HG02870 (cell line): ENCODE measurements at regions not wholly inside any gene's neighbourhood (a gene's known extent, or its start where the extent isn't known, plus 50 kb on each side); places are given as distances from the start of the nearest gene placed in this dataset.

Experiments
- ATAC-seq: cut with Tn5 transposase; IDR thresholded peaks from one replicate; pipeline ENCODE4 v1.9.1; 2021; ENCODE audit warnings: mild to moderate bottlenecking, moderate library complexity; ENCODE audit not compliant: unreplicated experiment

GRCh38 chr5:58121391-58121790 lies 338.5 kb downstream of the PLK2 start:
- no peak for ATAC-seq

- ATAC-seq: no peak
Measured at GRCh38 chr5:58117542-58117941, 342.3 kb downstream of the PLK2 start.

DNA sequence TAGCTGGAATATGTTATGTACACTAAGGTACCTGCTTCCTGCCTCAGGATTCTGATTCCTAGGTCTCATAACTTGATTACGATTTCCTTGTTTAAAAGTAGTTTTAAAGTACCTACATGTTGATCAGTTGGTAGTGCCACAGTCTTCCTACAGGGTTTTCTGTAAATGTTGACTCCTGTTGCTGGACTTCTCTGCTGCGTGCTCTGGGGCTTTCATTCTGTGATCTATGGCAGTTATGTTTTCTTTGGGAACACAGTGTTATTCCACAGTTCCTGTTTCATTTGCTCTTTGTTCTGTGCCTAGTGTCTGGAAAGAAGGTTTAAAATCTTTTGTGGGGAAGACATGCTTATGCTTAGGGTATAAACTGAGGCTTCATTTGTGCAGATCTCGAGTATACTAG lies 343.5 kb downstream of the PLK2 start:
- no peak for ATAC-seq

- no peak for ATAC-seq
Measured at GRCh38 chr5:58115811-58116210, 344.1 kb downstream of the PLK2 start.

- no peak for ATAC-seq
Measured at GRCh38 chr5:58114324-58114723, 345.6 kb downstream of the PLK2 start.

DNA sequence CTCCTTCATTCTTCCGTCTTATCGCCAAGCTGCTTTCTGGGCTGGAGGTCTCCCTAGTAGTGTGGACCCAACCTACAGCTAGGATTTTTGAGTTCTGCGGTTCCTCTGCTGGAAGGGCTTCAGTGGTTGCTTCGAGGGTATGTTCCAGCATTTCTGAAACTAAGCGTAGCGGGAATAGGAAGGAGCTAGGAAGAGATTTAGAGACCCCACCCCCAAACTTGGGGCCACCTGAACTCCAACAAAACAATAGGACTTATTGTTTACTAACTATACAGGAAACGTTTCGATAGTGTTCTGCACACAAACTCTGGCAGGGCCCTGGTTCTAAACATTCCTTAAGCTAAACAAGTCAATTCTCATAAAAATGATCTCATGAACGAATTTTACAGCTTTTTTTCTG lies 346.7 kb downstream of the PLK2 start:
- ATAC-seq: no peak

DNA sequence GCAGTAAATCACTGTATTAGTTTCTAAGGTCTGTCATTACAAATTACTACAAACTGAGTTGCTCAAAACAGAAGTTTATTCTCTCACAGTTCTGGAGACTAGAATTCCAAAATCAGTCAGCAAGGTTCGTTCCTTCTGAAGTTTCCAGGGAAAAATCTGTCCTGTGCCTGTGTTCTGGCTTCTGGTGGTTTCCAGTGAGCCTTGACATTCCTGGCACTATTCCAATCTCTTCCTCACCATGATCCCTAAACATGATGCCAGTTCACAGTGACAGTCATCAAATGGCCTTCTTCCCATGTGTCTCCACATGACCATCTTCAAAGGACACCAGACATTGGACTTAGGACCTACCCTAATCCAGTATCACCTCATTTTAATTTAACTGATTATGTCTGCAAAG lies 351.4 kb downstream of the PLK2 start:
- no peak for ATAC-seq

DNA sequence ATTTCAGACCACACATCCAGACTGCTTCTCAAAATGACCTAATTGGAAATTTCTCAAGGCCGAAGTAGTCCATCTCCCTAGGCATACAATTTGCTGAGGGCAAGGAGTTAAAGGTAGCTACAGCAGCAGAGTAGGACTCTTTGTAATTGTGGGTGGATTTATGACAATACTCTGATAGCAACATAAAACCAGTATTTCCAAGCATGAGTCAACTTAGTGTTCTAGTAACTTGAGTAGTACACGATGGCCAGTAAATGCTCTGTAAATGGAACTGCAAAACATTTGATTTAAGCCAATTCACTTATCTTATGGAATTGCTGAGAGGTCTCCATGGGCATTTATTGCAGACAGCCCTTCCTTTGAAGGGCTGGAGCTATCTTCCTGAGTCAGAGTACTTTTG lies 352.2 kb downstream of the PLK2 start:
- no peak for ATAC-seq

DNA sequence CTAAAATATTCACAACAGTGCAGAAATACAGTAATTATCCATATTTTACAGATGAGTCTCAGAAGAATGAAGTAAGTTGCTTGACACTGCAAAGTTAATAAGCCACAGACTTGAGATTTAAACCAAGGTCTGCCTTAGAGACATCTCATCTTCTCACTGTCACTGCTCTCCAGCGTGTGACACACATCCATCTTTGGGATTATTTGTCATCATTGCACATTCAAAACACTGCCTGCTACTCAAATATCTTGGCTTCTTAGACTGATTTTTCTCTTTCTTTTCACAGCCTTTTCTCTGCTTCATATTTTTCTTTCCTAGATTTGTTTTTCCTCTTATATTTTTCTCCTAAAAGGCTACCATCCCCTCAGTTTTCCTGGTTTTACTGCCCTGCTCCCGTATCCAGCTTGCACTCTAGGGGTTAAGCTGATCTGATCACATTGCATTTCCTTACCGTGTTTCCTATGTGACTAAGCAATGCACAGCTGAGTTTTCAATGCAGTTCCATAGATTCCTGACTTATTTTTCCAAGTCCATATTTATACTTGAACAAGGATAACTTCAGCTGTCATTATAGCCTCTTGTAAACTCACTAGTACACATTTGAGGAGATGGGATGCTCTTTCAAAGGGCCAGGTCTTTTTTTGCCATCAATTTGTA lies 353.0 kb downstream of the PLK2 start:
- ATAC-seq: no peak

GRCh38 chr5:58105836-58106235 lies 354.1 kb downstream of the PLK2 start:
- no peak for ATAC-seq

DNA sequence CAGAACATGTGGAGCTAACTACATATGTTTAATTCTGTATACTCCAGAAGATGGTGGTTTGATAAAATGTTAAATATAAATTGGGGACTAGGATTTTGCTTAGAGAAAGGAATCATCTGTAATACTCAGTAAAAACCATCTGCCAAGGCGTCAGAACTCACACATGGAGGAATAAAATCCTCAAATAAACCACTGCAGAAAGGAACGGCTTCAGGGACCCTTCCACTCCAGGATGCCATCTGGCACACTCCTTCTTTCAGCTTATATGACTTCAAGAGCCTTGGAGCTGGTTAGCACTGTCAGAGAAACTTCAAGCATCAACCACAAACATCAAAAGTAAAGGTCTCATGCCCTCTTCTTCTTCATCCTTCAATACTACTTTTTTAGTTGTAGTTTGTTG lies 360.6 kb downstream of the PLK2 start:
- no peak for ATAC-seq

DNA sequence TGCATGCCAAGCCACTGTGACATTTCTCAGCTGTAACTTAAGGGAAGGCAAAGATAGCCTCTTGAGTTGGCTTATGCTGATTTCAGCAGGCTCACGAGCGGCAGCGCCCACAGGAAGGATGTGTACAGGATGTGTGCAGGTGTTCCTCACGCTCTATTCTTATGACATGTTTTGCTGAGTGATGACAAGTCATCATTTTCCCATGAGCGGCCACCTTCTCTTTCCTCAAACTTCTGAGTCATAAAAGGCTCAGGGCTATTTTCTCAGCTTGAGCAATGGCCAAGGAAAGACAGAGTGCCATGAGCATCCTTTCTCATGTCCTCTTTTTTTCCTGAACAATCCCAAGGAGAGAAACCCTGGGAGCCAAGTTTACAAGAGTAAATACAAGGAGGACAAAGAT lies 365.9 kb downstream of the PLK2 start:
- ATAC-seq: no peak

DNA sequence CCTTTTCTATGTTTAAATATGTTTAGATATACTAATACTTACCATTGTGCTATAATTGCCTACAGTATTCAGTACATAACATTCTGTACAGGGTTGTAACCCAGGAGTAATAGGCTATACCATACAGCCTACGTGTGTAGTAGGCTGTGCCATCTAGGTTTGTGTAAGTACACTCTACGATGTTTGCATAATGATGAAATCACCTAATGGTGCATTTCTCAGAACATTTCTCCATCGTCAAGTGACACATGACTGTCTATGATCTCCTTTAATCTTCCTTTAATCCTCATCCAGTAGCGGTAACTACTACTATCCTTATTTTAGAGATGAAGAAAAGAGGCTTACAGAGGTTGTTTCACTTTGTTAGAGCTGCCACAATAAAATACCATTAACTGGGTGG lies 369.2 kb downstream of the PLK2 start:
- ATAC-seq: no peak

DNA sequence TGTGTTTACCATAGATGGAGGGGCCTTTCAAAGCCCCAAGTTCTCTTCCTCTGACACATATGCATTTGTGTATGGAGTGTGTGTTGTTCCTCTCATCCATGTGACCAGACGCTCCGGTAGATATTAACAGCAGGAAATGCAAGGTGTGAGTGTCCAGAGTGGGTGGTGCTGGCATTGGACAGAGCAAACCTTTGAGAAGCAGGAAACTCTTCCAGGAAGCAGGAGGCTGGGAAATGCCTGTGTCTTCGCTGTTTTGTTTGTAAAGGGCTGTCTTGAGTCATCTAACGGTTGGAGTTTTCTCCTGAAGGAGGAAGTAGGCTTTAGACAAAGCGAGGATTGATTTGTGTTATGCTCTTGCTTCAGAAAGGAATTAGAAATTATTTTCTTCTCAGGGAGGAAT lies 370.9 kb downstream of the PLK2 start:
- ATAC-seq: no peak

DNA sequence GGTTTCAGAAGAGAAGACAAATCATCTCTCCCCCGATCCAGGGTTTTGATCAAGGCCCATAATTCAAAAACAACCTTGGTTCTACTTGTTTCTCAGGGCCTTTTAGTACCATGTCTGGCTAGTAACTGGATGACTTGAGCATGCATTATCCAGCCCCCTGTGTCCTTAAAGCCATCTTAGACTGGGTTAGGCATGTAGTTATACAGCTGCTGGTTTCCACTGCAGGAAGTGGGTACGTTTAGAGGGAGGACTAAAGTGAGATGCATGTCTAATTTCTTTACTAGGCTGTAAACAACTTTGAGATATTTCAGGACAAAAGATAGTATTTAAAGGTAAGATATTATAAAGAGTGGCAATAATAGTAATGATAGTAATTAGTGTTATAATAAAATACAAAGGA lies 372.0 kb downstream of the PLK2 start:
- no peak for ATAC-seq

GRCh38 chr5:58087123-58087522 lies 372.8 kb downstream of the PLK2 start:
- ATAC-seq: no peak

DNA sequence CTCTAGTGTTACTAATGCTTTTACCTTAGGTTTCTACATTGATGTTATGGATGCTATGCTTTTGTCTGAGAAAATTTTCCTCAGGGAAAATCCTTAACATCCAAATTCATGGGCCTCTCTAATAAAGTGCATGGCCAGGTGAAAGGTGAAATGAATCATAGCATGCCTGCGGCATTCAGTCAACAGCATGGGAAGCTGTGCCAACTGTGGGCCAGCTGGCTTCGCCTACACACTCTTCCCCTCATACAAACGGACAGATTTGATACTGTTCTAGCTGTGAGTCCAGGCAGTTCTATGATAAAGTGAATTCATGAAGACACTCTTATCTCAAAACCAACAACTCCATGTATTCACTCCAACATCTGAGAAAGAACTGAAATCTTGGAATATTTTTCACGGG lies 374.1 kb downstream of the PLK2 start:
- no peak for ATAC-seq

- ATAC-seq: no peak
Measured at GRCh38 chr5:58081435-58081834, 378.5 kb downstream of the PLK2 start.

GRCh38 chr5:58080573-58080972 lies 379.3 kb downstream of the PLK2 start:
- ATAC-seq: no peak

DNA sequence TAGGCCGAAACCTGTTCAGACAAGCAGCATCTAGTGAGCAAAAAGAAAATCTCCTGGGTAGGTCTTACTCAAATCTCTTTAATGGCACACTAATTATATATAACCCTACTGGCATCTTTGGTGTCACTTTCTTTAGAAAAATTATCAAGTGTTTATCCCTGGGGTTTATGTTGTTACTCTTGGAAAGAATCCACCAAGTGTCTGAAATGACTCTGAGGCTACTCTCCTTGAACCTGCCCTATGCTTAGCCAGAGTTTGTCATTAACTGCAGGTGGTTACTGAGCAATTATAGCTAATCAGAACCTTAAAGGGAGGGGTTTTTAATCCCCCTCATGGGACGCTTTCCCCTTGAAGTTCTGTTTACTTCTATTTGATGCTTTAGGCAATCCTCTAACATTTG lies 381.9 kb downstream of the PLK2 start:
- ATAC-seq: no peak

DNA sequence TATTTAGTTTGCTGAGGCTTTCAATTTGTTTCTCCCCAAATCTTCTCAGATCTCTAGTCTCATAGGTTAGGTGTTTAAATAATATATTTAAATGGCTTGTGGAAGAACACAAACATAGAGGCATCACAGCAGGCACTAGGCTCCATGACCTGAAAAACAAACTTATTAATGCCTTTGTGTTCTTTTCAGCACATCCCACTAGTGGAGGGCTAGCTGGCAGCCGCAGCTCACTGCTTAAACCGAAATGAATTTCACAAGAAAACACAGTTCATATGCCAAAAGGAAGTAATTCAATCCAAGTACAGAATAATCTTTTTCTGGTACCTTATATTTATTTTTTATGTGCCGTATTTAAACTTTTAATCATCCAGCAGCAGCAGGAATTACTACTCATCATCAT lies 382.5 kb downstream of the PLK2 start:
- ATAC-seq: no peak

DNA sequence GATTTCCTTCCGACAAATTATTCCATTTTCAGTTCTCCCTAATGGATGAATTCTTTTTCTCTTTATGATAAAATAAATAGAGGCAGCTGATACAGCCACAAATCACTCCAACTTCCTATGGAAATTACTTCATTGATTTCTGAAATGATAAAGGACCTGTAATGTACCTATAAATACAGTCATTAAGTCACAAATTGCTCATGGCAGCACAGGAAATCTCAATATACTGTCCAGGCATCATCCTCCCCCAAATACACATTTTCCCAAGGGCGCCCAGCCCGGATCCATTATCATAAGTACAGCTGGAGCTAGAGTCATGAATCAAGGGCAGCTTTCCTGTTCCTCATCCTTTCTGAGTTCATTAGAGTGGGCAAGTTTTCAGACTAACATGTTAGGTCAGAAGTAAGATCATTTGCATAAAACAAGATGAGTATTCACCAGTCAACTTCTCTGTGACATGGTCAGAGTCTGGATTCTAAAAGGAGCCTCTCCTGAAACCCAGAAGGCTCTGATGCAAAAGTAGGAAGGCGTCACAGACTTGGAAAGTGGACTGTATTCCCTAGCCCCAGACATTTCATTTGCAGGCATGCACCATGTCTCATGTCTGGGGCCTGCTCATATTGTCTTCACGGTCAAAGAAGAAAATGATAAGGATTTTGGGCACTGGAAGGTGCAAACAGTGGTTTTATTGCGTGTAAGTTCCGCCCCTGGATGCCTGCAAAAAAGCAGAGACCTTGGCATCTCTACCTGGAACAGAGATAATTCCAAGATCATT lies 383.2 kb downstream of the PLK2 start:
- ATAC-seq: no peak

- no peak for ATAC-seq
Measured at GRCh38 chr5:58075907-58076306, 384.0 kb downstream of the PLK2 start.
